Lower leg skin (tissue), 4 donors: ENCODE measurements at regions not wholly inside any gene's neighbourhood (a gene's known extent, or its start where the extent isn't known, plus 50 kb on each side); places are given as distances from the start of the nearest gene placed in this dataset.

ENCODE experiments used
- DNase-seq, 2 donors: peaks; one replicate each; pipeline ENCODE4 v3.0.0-alpha.2; 2019; ENCODE audit warnings: low spot score in 2 of 2
- H3K4me3 ChIP-seq: fragments of 200-600 bp; sonication (generic); 2 replicates; pipeline ENCODE4 v1.5.1; 2017; ENCODE audit warnings: mild to moderate bottlenecking, low read depth; ENCODE audit not compliant: poor library complexity, severe bottlenecking
- POLR2A ChIP-seq, 2 donors: fragments of 450-650 bp; IDR thresholded peaks; one replicate each; pipeline ENCODE4 v1.6.1; 2016 to 2017; ENCODE audit warnings: antibody characterized with exemption in 2 of 2, mild to moderate bottlenecking in 1 of 2, moderate library complexity in 1 of 2
- WGBS, 2 donors: methylation state at CpG; one replicate each; pipeline ENCODE4 v1.1.5; 2018; 5-methylcytosine and 5-hydroxymethylcytosine counted together
- intact Hi-C: fragments of 100-400 bp; cut with DNase I; formaldehyde crosslinking; loops from one replicate; pipeline ENCODE4 v1.15.0; 2023; ENCODE audit warnings: low total_unique reads
- TF ChIP-seq, protein P1 (sequence below), 3 donors: fragments of 450-650 bp; IDR thresholded peaks; one replicate each; pipeline ENCODE4 v1.5.1; 2016; ENCODE audit warnings: antibody characterized with exemption in 3 of 3, mild to moderate bottlenecking in 3 of 3, moderate library complexity in 2 of 3

DNA sequence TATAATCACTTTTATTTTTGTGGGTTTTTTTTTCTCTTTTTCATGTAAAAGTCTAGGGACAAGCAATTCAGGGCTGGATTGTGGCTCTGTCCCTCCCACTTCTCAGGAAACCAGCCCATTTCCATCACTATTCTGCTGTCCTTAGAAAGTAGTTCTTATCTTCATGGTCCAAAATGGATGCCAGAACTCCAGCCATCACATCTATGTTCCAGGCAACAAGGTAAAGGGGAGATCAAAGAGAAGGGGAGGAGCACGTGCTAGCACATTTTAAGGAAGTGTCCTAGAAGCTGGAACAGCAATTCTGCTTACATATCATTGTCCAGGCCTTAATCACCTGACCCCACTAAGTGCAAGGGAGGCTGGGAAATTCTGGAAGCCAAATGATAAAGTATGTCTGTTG is 181.1 kb upstream of the C2CD4B start:
- intact Hi-C loops, result no loop called here
- H3K4me3 ChIP-seq, result no peak overlapping the region
- TF ChIP-seq POLR2A (IDR thresholded peaks at IDR 0.05), result no peak
- TF ChIP-seq, protein P1, sequence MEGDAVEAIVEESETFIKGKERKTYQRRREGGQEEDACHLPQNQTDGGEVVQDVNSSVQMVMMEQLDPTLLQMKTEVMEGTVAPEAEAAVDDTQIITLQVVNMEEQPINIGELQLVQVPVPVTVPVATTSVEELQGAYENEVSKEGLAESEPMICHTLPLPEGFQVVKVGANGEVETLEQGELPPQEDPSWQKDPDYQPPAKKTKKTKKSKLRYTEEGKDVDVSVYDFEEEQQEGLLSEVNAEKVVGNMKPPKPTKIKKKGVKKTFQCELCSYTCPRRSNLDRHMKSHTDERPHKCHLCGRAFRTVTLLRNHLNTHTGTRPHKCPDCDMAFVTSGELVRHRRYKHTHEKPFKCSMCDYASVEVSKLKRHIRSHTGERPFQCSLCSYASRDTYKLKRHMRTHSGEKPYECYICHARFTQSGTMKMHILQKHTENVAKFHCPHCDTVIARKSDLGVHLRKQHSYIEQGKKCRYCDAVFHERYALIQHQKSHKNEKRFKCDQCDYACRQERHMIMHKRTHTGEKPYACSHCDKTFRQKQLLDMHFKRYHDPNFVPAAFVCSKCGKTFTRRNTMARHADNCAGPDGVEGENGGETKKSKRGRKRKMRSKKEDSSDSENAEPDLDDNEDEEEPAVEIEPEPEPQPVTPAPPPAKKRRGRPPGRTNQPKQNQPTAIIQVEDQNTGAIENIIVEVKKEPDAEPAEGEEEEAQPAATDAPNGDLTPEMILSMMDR (IDR thresholded peaks at IDR 0.05), result no peak
- 83 to 92% methylated on average over 1 of the region's 1 CpG for WGBS, 2 donors
- DNase-seq, result no peak

DNA sequence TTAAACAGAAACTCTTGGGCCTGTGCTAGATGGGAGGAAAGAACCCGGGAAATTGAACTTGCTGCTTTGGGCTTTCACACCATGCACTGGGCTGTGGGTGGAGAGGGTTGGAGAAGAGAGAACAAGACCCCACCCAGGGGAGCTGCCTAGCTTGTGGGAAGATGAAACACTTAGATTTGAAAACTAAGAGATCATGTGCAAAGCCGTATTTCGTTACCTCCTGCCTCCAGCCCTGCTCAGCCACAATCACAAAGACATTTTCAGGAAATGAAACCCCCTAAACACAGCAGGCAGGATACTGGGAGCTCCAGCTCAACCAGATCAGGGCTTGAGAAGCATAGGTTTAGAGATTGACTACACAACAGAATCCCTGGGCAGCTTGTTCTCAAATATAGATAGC is 183.0 kb upstream of the C2CD4B start:
- intact Hi-C loops, result no loop called here
- WGBS, 2 donors, result 75 to 77% methylated on average over 3 of the region's 3 CpGs
- TF ChIP-seq, protein P1 (IDR thresholded peaks at IDR 0.05), result no peak
- TF ChIP-seq POLR2A (IDR thresholded peaks at IDR 0.05), result no peak
- no peak for DNase-seq
- no peak overlapping the region for H3K4me3 ChIP-seq

DNA sequence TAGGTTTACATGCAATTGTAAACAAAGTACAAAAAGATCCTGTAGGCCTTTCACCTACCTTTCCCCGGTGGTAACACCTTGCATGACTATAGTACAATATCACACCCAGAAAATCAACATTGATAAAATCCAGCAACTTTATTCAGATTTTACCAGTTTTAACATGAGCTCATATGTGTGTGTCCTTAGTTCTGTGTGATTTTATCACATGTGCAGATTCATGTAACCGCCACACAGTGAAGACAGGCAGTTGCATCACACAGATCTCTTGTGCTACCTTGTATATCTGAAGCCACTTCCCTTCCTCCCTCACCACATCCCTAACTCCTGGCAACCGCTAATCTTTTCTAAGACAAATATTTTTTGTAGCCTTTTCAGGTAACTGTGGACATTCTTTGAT is 183.5 kb upstream of the C2CD4B start:
- intact Hi-C loops, result no loop called here
- TF ChIP-seq, protein P1 (IDR thresholded peaks at IDR 0.05), result no peak
- no peak for TF ChIP-seq POLR2A (IDR thresholded peaks at IDR 0.05)
- WGBS, 2 donors, result 89 to 90% methylated on average over 3 of the region's 3 CpGs
- DNase-seq, result no peak
- H3K4me3 ChIP-seq, result no peak overlapping the region

DNA sequence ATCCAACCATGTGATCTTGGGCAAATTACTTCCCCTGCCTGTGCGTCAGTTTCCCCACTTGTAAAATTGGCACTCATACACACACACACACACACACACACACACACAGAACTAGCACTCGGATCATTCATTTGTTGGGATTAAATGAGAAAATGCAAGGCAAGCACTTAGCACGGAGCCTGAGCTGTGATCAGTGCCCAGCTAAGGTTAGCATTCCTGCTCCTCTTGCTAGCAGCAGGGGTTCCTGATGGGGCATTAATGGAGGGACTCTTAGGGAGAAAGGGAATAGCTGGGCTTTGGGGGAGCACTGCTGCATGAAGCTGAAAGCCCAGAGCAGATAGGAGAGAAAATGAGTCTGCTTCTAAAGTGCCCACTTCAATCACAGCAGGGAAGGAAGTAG is 187.7 kb upstream of the C2CD4B start:
- intact Hi-C loops, result no loop called here
- TF ChIP-seq, protein P1 (IDR thresholded peaks at IDR 0.05), result no peak
- TF ChIP-seq POLR2A (IDR thresholded peaks at IDR 0.05), result no peak
- WGBS, 2 donors, result 74 to 93% methylated on average over 3 of the region's 3 CpGs
- no peak overlapping the region for H3K4me3 ChIP-seq
- no peak for DNase-seq

DNA sequence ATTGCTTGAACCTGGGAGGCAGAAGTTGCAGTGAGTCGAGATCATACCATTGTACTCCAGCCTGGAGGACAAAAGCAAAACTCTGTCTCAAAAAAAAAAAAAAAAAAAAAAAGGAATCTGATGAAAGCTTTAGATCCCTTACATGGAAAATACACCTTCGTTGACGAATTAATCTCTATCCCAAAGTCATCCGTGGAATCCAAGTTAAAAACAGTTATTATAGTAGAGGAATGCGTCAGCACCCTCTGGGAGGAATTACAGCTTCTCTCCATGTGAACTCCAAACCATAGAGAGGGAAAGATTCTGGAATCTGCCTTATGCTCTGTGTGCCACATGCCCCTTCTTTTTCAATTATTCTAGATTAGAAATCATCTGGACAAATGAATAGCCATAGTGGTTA is 192.3 kb upstream of the C2CD4B start:
- no peak for DNase-seq
- intact Hi-C loops, result no loop called here
- H3K4me3 ChIP-seq, result no peak overlapping the region
- TF ChIP-seq, protein P1 (IDR thresholded peaks at IDR 0.05), result no peak
- no peak for TF ChIP-seq POLR2A (IDR thresholded peaks at IDR 0.05)
- 67 to 71% methylated on average over 5 of the region's 5 CpGs for WGBS, 2 donors

DNA sequence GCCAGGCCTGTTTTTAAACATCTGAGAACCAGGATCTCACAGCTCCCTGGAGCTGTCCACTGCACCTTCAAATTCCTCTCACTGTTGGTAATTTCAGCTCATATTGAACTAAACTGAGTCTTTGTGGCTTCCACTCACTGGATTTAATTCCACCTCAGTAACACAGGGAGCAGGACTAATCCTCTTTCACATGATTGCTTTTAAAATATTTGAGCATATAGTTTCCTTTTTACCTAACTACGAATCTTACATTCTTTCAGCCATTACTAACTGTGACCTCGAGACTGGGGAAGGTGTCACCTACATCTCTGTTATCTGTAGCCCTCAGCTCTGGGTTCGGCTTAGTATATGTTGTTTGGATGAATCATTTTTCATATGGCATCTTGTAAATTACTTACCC is 194.3 kb upstream of the C2CD4B start:
- no peak for DNase-seq
- WGBS, 2 donors, result 52 to 90% methylated on average over 3 of the region's 3 CpGs
- TF ChIP-seq POLR2A (IDR thresholded peaks at IDR 0.05), result no peak
- TF ChIP-seq, protein P1 (IDR thresholded peaks at IDR 0.05), result no peak
- no peak overlapping the region for H3K4me3 ChIP-seq
- intact Hi-C loops, result no loop called here
